ENCODE measurements at regions not wholly inside any gene's neighbourhood (a gene's known extent, or its start where the extent isn't known, plus 50 kb on each side); places are given as distances from the start of the nearest gene placed in this dataset.

DNA sequence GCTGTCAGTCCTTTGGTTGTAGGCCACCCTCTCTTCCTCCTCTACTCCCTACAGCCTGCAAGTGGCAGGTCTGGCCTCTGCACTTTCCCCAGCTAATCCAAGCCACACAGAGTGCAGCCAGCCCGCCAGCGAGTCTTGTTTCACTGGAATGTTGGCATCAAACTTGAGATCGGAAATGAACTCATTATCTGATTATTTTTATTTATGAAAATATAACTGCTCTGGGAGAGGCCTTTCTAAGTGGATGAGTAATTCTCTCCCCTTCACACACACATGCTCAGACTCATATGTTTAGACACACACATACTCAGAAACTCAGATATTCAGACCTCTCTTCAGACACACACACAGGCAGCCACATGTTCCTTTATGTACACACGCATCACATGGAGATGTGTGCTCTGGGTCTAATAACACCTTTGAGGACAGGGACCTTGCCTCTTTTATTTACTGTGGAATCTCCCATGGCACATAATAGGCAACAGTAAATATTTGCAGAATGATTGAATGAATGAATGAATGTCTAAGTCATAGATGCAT, 151.3 kb downstream of the ZFP36L2 start:
- Histone ChIP-seq H3K36me3 (no peaks in the 10 kb centered on the region), H3K4me1 (peaks cover 12 to 41% (median 22%) of the 10 kb centered on the region in 4 donors), H3K27me3 (no peaks in the 10 kb centered on the region), H3K4me3 (no peak overlapping the region), H3K27ac (peak overlapping the region; percentile 68 to 83 (median 75)), H3K9me3 (no peaks in the 10 kb centered on the region)
- peak; percentile 55 for DNase-seq
- 30 to 51% methylated on average over 3 to 4 of the region's 4 CpGs for WGBS, 2 donors (ENCODE audit: low coverage in 1 of 2)
- in situ Hi-C loops (cut with MboI; ENCODE audit: low pct_ligation_motif_present in 1 of 4, low pct_unique_long_range_greater_than_20kb in 1 of 4, low sequenced_read_pairs in 3 of 4) = no loop called here
- intact Hi-C loops (cut with DNase I; ENCODE audit: low total_unique reads) = no loop called here
- TF ChIP-seq POLR2A (IDR thresholded peaks at IDR 0.05) (peak; percentile 8), POLR2AphosphoS5 (IDR thresholded peaks at IDR 0.05) (peak; percentile 72 to 73 (median 73)), EP300 (IDR thresholded peaks at IDR 0.05; ENCODE audit: low read depth) (no peak)
- TF ChIP-seq, protein P1, sequence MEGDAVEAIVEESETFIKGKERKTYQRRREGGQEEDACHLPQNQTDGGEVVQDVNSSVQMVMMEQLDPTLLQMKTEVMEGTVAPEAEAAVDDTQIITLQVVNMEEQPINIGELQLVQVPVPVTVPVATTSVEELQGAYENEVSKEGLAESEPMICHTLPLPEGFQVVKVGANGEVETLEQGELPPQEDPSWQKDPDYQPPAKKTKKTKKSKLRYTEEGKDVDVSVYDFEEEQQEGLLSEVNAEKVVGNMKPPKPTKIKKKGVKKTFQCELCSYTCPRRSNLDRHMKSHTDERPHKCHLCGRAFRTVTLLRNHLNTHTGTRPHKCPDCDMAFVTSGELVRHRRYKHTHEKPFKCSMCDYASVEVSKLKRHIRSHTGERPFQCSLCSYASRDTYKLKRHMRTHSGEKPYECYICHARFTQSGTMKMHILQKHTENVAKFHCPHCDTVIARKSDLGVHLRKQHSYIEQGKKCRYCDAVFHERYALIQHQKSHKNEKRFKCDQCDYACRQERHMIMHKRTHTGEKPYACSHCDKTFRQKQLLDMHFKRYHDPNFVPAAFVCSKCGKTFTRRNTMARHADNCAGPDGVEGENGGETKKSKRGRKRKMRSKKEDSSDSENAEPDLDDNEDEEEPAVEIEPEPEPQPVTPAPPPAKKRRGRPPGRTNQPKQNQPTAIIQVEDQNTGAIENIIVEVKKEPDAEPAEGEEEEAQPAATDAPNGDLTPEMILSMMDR (IDR thresholded peaks at IDR 0.05) = no peak

DNA sequence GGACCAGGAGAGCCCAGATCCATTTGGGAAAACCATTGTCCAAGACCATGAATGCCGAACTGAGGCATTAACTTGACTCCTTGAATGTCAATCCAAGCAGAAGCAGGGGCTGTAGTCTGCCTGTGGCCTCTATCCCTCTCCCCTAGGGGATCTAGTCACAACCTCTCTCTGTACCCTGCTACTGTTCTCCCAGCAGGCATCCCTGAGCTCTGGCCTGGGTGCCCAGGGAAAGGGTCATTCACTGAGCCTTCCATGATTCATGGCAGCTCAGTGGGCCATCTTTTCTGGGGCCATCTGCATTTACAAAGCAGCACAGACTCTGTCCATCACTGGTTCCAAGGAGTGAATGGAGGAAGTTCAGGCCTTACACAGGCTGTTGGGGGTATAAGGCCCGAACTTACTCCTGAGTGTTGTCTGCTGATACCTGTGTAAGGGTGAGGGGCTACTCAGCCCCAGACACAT, 151.8 kb downstream of the ZFP36L2 start:
- DNase-seq = no peak
- Histone ChIP-seq H3K27me3 (no peaks in the 10 kb centered on the region), H3K27ac (peak overlapping the region; percentile 52 to 83 (median 75)), H3K36me3 (no peaks in the 10 kb centered on the region), H3K4me1 (peaks cover 12 to 44% (median 24%) of the 10 kb centered on the region in 4 donors), H3K4me3 (no peak overlapping the region), H3K9me3 (no peaks in the 10 kb centered on the region)
- TF ChIP-seq EP300 (IDR thresholded peaks at IDR 0.05; ENCODE audit: low read depth) (no peak), POLR2A (IDR thresholded peaks at IDR 0.05) (no peak), POLR2AphosphoS5 (IDR thresholded peaks at IDR 0.05) (no peak)
- TF ChIP-seq, protein P1 (IDR thresholded peaks at IDR 0.05) = no peak
- intact Hi-C loops (cut with DNase I; ENCODE audit: low total_unique reads) = no loop called here
- in situ Hi-C loops (cut with MboI; ENCODE audit: low pct_ligation_motif_present in 1 of 4, low pct_unique_long_range_greater_than_20kb in 1 of 4, low sequenced_read_pairs in 3 of 4) = no loop called here
- 80 to 83% methylated on average over 1 to 2 of the region's 2 CpGs for WGBS, 2 donors (ENCODE audit: low coverage in 1 of 2)

DNA sequence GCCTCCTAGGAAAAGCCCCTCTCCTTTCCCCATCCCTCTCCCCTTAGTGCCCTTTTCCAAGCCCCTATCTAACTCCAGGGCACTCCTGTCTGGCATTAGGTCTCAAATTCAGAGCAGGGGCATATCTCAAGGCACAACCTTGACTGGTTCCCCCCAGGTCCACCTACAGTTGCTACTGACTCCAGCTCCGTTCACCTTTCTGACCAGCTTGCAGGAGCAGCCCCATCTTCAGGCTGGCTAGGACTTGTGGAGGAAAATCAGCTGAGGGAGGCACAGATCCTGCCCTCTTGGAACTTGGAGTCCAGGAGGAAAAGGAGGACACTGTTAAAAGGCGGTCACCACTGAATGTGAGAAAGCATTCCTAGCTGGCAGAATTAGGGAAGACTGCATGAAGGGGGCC, 152.4 kb downstream of the ZFP36L2 start:
- WGBS, 2 donors (ENCODE audit: low coverage in 1 of 2) = 93 to 100% methylated on average over 1 to 2 of the region's 2 CpGs
- H3K27ac ChIP-seq = peak overlapping the region; percentile 52 to 83 (median 75)
- H3K4me3 ChIP-seq = no peak overlapping the region
- TF ChIP-seq POLR2AphosphoS5 (IDR thresholded peaks at IDR 0.05) (no peak), EP300 (IDR thresholded peaks at IDR 0.05; ENCODE audit: low read depth) (no peak), POLR2A (IDR thresholded peaks at IDR 0.05) (no peak)
- TF ChIP-seq, protein P1 (IDR thresholded peaks at IDR 0.05) = no peak
- intact Hi-C loops (cut with DNase I; ENCODE audit: low total_unique reads) (no loop called here), in situ Hi-C loops (cut with MboI; ENCODE audit: low pct_ligation_motif_present in 1 of 4, low pct_unique_long_range_greater_than_20kb in 1 of 4, low sequenced_read_pairs in 3 of 4) (no loop called here)
- H3K9me3 ChIP-seq = no peaks in the 10 kb centered on the region
- no peaks in the 10 kb centered on the region for H3K36me3 ChIP-seq
- no peak for DNase-seq
- no peaks in the 10 kb centered on the region for H3K27me3 ChIP-seq
- peaks cover 12 to 44% (median 24%) of the 10 kb centered on the region in 4 donors for H3K4me1 ChIP-seq

DNA sequence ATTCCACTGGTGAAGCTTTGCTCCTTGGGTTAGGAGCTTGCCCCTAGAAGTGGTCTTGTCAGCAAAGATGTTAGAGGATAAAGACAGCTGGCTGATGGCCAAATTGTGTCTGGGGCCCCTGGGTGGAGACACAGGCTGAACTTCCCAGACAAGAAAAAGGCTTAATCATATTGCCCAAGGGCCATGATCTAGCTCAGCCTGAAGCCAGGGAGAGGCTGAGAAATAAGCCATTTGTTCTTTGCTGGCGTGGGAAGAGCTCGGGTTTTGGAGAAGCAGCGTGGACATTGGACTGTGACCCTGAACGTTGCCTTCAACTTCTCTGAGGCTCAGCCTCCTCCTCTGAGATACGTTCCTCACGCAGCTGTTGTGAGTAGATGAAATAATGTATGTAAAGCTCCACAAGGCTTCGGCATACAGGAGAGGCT, 153.0 kb downstream of the ZFP36L2 start:
- TF ChIP-seq EP300 (IDR thresholded peaks at IDR 0.05; ENCODE audit: low read depth) (no peak), POLR2AphosphoS5 (IDR thresholded peaks at IDR 0.05) (no peak), POLR2A (IDR thresholded peaks at IDR 0.05) (no peak)
- TF ChIP-seq, protein P1 (IDR thresholded peaks at IDR 0.05) = no peak
- H3K9me3 ChIP-seq = no peaks in the 10 kb centered on the region
- in situ Hi-C loops (cut with MboI; ENCODE audit: low pct_ligation_motif_present in 1 of 4, low pct_unique_long_range_greater_than_20kb in 1 of 4, low sequenced_read_pairs in 3 of 4) (no loop called here), intact Hi-C loops (cut with DNase I; ENCODE audit: low total_unique reads) (no loop called here)
- peak overlapping the region; percentile 52 to 83 (median 75) for H3K27ac ChIP-seq
- WGBS, 2 donors (ENCODE audit: low coverage in 1 of 2) = 76% methylated on average over 7 of the region's 7 CpGs; no CpG with 5 or more reads in 1 of the 2 donors
- no peaks in the 10 kb centered on the region for H3K36me3 ChIP-seq
- DNase-seq = peak; percentile 11
- no peak overlapping the region for H3K4me3 ChIP-seq
- H3K4me1 ChIP-seq = peaks cover 12 to 44% (median 24%) of the 10 kb centered on the region in 4 donors
- H3K27me3 ChIP-seq = no peaks in the 10 kb centered on the region

Measured in transverse colon (tissue), 4 donors.